Karpas-422 (cell line): ENCODE measurements at regions not wholly inside any gene's neighbourhood (a gene's known extent, or its start where the extent isn't known, plus 50 kb on each side); places are given as distances from the start of the nearest gene placed in this dataset.
"Not testable (repeated sequence)": the region's sequence is repeated elsewhere in the genome, so short reads cannot be mapped to it uniquely, and the experiment has no call there.

Source experiments
- DNase-seq: peaks from one replicate; pipeline ENCODE4 v3.0.0-alpha.2; 2015
- H2AFZ ChIP-seq: fragments of 200-600 bp; sonication (generic); 2 replicates; pipeline ENCODE4 v1.6.1; 2014; ENCODE audit warnings: antibody characterized with exemption, low read length, mixed read lengths
- H3K27ac ChIP-seq: fragments of 200-600 bp; sonication (generic); 2 replicates; pipeline ENCODE4 v1.5.1; 2014; ENCODE audit warnings: mild to moderate bottlenecking, low read length, moderate library complexity
- H3K27me3 ChIP-seq: fragments of 200-600 bp; sonication (generic); 2 replicates; pipeline ENCODE4 v1.6.1; 2014; ENCODE audit warnings: low read length, mixed read lengths
- H3K36me3 ChIP-seq: fragments of 200-600 bp; sonication (generic); 2 replicates; pipeline ENCODE4 v1.6.1; 2014; ENCODE audit warnings: low read length, mixed read lengths; ENCODE audit not compliant: insufficient read depth
- H3K4me1 ChIP-seq: fragments of 200-600 bp; sonication (generic); 2 replicates; pipeline ENCODE4 v1.6.1; 2014; ENCODE audit warnings: mild to moderate bottlenecking, low read length, mixed read lengths
- H3K4me2 ChIP-seq: fragments of 200-600 bp; sonication (generic); 2 replicates; pipeline ENCODE4 v1.6.1; 2014; ENCODE audit warnings: low read length, low read depth, mild to moderate bottlenecking; ENCODE audit not compliant: poor library complexity, severe bottlenecking
- H3K4me3 ChIP-seq: fragments of 200-600 bp; sonication (generic); 2 replicates; pipeline ENCODE4 v1.5.1; 2014; ENCODE audit warnings: mild to moderate bottlenecking, antibody characterized with exemption, low read length, mixed read lengths
- H3K79me2 ChIP-seq: fragments of 200-600 bp; sonication (generic); 2 replicates; pipeline ENCODE4 v1.6.1; 2014; ENCODE audit warnings: mild to moderate bottlenecking, low read length, mixed read lengths
- H3K9ac ChIP-seq: fragments of 200-600 bp; sonication (generic); 2 replicates; pipeline ENCODE4 v1.6.0; 2014; ENCODE audit warnings: low read length
- H3K9me2 ChIP-seq: fragments of 200-600 bp; sonication (generic), shearing (Covaris generic); replicated peaks from 2 replicates; pipeline ENCODE4 v1.6.0; 2014; ENCODE audit warnings: mild to moderate bottlenecking, low read length, moderate library complexity; ENCODE audit not compliant: insufficient read depth
- H3K9me3 ChIP-seq: fragments of 300-700, 200-600 bp; sonication (generic); 2 replicates; pipeline ENCODE4 v1.6.1; 2014; ENCODE audit warnings: low read length, mixed read lengths
- H4K20me1 ChIP-seq: fragments of 200-600 bp; sonication (generic); 2 replicates; pipeline ENCODE4 v1.6.1; 2014; ENCODE audit warnings: mild to moderate bottlenecking, antibody characterized with exemption, low read length, low read depth; ENCODE audit not compliant: insufficient read depth

DNA sequence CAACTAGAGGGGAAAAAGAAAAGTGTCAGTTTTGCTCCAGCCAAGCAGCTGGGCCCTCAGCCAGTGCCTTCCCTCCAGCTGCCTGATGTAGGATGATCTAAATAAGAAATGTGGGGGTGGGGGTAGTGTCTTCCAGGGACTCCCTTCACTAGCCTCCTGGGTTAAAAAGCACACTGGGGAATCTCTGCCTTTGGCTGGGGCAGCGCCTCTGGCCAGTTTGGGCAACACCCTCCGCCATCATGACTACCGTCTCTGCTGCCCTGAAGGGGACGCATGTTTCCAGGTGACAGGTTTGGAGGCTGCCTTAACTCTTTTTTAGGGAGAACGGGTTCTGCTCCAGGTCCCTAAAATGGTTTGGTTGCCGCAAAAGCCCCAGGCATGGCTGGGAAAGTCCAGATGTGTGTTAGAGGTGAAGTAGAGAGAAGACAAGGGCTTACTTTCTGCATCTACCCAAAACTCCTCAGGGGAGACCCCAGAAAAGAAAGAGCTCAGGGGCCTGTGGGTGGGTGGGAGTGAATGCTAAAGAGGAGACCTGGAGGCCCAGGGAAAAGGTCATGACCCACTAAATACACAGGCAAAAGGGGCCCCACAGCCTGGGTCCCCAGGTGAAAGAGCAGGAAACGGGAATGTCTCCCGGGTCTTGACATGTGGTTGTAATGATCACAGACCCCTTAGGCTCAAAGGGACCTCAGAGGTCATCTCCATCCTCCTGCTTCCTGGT, 132.8 kb upstream of the CCND2 start:
- Histone ChIP-seq H3K4me3 (no peak overlapping the region), H3K27ac (no peak overlapping the region), H3K36me3 (no peaks in the 10 kb centered on the region), H3K4me1 (peaks cover 12% of the 10 kb centered on the region), H4K20me1 (no peaks in the 10 kb centered on the region), H3K79me2 (no peaks in the 10 kb centered on the region), H3K9me3 (no peaks in the 10 kb centered on the region), H3K27me3 (no peaks in the 10 kb centered on the region), H3K9me2 (no peaks in the 10 kb centered on the region), H2AFZ (no peak overlapping the region), H3K9ac (no peak overlapping the region), H3K4me2 (no peak overlapping the region)
- no peak for DNase-seq

DNA sequence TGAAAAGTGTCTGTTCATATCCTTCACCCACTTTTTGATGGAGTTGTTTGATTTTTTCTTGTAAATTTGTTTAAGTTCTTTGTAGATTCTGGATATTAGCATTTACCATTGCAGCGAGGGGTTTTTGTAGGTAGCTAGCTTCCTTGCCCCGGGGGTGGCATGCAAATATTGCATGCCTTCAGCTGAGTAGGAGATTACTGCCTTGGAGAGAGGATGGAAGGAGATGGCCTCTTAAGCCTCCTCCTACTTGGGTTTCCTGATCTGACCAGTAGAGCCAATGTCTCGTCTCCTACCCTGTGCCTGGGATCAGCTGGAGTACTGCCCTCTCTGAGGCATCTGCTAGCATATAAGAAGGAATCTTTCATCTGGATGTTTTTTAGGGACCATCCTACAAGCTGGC, 134.4 kb upstream of the CCND2 start:
- Histone ChIP-seq H3K4me3 (no peak overlapping the region), H3K9me2 (no peaks in the 10 kb centered on the region), H2AFZ (no peak overlapping the region), H3K36me3 (no peaks in the 10 kb centered on the region), H3K27me3 (no peaks in the 10 kb centered on the region), H4K20me1 (no peaks in the 10 kb centered on the region), H3K9me3 (no peaks in the 10 kb centered on the region), H3K4me1 (peaks cover 12% of the 10 kb centered on the region), H3K27ac (no peak overlapping the region), H3K9ac (no peak overlapping the region), H3K4me2 (no peak overlapping the region), H3K79me2 (no peaks in the 10 kb centered on the region)
- DNase-seq, result no peak

DNA sequence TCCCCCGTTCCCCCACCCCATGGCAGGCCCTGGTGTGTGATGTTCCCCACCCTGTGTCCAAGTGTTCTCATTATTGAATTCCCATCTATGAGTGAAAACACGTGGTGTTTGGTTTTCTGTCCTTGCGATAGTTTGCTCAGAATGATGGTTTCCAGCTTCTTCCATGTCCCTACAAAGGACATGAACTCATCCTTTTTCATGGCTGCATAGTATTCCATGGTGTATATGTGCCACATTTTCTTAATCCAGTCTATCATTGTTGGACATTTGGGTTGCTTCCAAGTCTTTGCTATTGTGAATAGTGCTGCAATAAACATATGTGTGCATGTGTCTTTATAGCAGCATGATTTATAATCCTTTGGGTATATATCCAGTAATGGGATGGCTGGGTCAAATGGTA, 135.0 kb upstream of the CCND2 start:
- H3K36me3 ChIP-seq, H3K9ac ChIP-seq, H3K27me3 ChIP-seq, H3K9me2 ChIP-seq, H3K79me2 ChIP-seq, H3K27ac ChIP-seq, H3K9me3 ChIP-seq, H2AFZ ChIP-seq, DNase-seq, H3K4me2 ChIP-seq, H4K20me1 ChIP-seq, H3K4me3 ChIP-seq: not testable (repeated sequence)
- H3K4me1 ChIP-seq, result peaks cover 12% of the 10 kb centered on the region

DNA sequence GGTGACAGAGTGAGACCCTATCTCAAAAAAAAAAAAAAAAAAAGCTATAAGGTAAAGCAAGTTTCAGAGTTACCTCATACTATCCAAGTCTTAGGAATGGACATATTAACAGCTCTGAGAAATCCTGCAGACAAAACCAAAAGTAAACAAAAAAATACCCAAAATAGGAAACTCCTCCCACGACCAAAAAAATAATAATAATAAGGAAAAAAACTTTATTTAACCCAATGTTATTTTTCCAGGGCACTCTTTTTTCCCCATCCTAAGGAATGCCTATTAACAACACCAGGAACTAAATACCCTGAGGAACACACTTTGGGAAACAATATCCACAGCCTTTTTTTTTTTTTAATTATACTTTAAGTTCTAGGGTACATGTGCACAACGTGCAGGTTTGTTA, 135.5 kb upstream of the CCND2 start:
- Histone ChIP-seq H4K20me1 (no peaks in the 10 kb centered on the region), H3K27me3 (no peaks in the 10 kb centered on the region), H3K4me2 (no peak overlapping the region), H3K9ac (no peak overlapping the region), H3K9me3 (no peaks in the 10 kb centered on the region), H3K4me3 (no peak overlapping the region), H3K9me2 (no peaks in the 10 kb centered on the region), H3K79me2 (no peaks in the 10 kb centered on the region), H3K27ac (no peak overlapping the region), H2AFZ (no peak overlapping the region), H3K36me3 (no peaks in the 10 kb centered on the region), H3K4me1 (peaks cover 9% of the 10 kb centered on the region)
- DNase-seq, result no peak

DNA sequence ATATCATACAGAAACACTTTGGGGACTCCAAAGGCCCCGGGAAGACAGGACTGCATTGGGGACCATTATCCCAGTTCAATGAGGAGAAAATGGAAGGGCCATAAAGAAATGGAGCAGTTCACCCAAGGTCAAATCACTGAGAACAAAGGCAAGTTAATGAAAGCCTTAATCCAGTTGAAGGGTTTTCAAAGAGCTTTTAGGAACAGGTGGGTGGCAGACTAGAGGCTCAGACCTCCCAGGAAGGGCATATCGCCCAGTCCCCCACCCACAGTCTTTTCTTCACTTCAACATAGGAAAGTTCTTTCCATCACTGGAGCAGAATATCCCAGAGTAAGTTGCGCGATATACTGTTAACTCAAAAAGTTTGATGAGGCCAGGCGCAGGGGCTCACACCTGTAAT, 136.1 kb upstream of the CCND2 start:
- H3K27ac ChIP-seq, result no peak overlapping the region
- H3K27me3 ChIP-seq, result no peaks in the 10 kb centered on the region
- no peak overlapping the region for H3K9ac ChIP-seq
- H3K4me3 ChIP-seq, result no peak overlapping the region
- no peaks in the 10 kb centered on the region for H4K20me1 ChIP-seq
- no peak for DNase-seq
- no peaks in the 10 kb centered on the region for H3K9me3 ChIP-seq
- no peak overlapping the region for H2AFZ ChIP-seq
- H3K36me3 ChIP-seq, result no peaks in the 10 kb centered on the region
- no peaks in the 10 kb centered on the region for H3K9me2 ChIP-seq
- peaks cover 5% of the 10 kb centered on the region for H3K4me1 ChIP-seq
- H3K79me2 ChIP-seq, result no peaks in the 10 kb centered on the region
- H3K4me2 ChIP-seq, result no peak overlapping the region

DNA sequence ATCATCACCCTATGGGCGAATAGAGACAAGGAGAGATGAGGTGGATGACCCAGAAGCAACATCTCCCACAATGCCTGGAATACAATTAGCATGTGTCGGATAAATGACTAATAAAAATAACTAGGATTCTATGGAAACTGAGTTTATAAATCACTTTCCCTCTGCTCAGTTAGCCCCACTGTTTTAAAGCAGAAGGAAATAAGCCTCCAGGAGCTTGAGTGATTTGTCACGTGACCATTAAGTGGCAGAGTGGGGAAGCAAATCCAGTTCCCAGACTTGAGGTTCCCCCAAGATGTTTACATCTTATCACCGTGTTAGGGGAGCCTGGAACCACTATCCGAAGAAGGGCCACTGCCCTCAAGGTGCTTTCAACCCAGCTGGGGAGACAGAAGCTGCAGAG, 136.5 kb upstream of the CCND2 start:
- no peak for DNase-seq
- no peak overlapping the region for H3K27ac ChIP-seq

DNA sequence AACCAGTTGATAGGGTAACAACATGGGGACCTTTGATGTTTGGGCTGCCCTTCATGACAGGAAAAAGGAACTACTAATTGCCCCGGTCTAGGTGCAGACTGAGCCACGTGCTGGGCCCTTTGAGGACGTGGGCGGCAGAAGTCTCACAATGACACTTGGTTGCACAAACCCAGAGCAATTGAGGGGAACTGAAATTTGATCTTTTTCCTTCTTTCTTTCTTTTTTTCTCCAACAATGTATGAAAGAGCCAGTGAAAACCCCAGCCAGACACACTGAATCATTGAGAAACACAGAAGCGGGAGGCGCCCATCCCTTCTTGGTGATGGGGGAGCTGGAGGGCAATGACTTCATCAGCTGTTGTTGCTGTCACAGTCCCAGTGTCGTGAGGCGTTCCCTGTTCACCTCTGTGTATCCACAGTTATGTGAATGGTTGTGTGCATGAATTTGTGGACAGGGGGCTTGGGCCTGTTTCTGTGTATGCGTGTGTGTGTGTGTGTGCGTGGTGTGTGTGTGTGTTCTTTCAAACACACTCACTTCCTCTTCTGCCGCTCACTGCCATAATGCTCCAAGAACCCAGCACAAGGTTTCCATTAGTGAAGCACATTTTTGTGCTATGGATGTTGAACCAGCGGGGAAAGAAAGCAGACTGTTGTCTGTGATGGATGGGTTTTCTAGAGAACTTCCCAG, 137.5 kb upstream of the CCND2 start:
- H3K9me3 ChIP-seq, result no peaks in the 10 kb centered on the region
- H3K27me3 ChIP-seq, result no peaks in the 10 kb centered on the region
- no peaks in the 10 kb centered on the region for H3K9me2 ChIP-seq
- H3K4me1 ChIP-seq, result peaks cover 4% of the 10 kb centered on the region
- no peak overlapping the region for H2AFZ ChIP-seq
- no peaks in the 10 kb centered on the region for H4K20me1 ChIP-seq
- H3K27ac ChIP-seq, result no peak overlapping the region
- no peak overlapping the region for H3K4me2 ChIP-seq
- H3K36me3 ChIP-seq, result no peaks in the 10 kb centered on the region
- H3K4me3 ChIP-seq, result no peak overlapping the region
- H3K79me2 ChIP-seq, result no peaks in the 10 kb centered on the region
- DNase-seq, result peak; percentile 55
- no peak overlapping the region for H3K9ac ChIP-seq

More for the DNA sequence above, 136.5 kb upstream of the CCND2 start:
- Histone ChIP-seq H3K9me3 (no peaks in the 10 kb centered on the region), H3K79me2 (no peaks in the 10 kb centered on the region), H4K20me1 (no peaks in the 10 kb centered on the region), H3K4me3 (no peak overlapping the region), H3K9ac (no peak overlapping the region), H3K4me2 (no peak overlapping the region), H3K36me3 (no peaks in the 10 kb centered on the region), H3K27me3 (no peaks in the 10 kb centered on the region), H2AFZ (no peak overlapping the region), H3K9me2 (no peaks in the 10 kb centered on the region), H3K4me1 (peaks cover 4% of the 10 kb centered on the region)

DNA sequence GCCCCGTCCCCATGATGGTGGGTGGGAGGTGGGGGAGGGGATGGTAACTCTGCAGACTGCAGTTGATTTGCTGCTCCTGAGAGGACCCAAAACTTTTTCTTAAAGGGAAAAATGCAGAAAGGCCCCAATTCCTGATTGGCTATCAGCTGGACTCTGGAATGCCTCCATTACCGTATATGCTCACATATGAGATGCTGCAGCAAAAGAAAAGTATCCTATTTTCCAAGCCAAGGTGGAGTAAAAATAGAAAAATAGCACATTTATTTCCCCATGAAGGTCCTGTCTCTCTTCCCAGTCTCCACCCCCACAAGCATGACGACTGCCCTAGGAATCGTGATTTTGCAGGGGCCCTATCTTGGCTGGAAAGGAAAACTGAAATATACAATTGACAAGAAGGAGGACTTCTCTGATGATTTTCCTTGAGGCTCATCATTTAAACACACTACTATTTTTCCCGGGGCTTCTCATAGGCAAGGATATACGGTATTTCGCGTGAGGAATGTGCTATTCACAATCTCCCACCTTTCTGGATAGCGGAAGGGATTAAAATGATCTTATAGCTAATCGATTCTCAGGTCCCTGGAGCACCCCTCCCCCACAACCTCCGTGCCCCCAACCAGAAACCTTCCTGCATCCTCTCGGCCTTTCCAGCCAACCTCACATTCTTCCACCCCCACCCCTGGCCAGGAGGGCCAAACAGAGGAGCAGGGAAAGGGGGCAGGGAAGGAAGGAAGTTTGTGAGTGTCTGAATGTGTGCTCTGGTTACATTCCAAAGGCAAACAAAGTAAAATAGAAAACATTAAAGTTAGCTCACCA, 138.9 kb upstream of the CCND2 start:
- H3K27me3 ChIP-seq, result no peaks in the 10 kb centered on the region
- H3K4me1 ChIP-seq, result peaks cover 4% of the 10 kb centered on the region
- H3K9ac ChIP-seq, result no peak overlapping the region
- H3K79me2 ChIP-seq, result no peaks in the 10 kb centered on the region
- H3K36me3 ChIP-seq, result no peaks in the 10 kb centered on the region
- no peaks in the 10 kb centered on the region for H3K9me2 ChIP-seq
- no peak overlapping the region for H3K4me3 ChIP-seq
- H3K9me3 ChIP-seq, result no peaks in the 10 kb centered on the region
- no peak overlapping the region for H3K27ac ChIP-seq
- no peaks in the 10 kb centered on the region for H4K20me1 ChIP-seq
- no peak overlapping the region for H2AFZ ChIP-seq
- DNase-seq, result no peak
- no peak overlapping the region for H3K4me2 ChIP-seq
